RPMI7951 (cell line): ENCODE measurements at regions not wholly inside any gene's neighbourhood (a gene's known extent, or its start where the extent isn't known, plus 50 kb on each side); places are given as distances from the start of the nearest gene placed in this dataset.

Experiments used
- DNase-seq: peaks from one replicate; pipeline ENCODE4 v3.0.0-alpha.2; 2012; ENCODE audit warnings: low read depth

GRCh38 chr13:40168425-40169166, 497.8 kb downstream of the FOXO1 start:
- no peak for DNase-seq

DNA sequence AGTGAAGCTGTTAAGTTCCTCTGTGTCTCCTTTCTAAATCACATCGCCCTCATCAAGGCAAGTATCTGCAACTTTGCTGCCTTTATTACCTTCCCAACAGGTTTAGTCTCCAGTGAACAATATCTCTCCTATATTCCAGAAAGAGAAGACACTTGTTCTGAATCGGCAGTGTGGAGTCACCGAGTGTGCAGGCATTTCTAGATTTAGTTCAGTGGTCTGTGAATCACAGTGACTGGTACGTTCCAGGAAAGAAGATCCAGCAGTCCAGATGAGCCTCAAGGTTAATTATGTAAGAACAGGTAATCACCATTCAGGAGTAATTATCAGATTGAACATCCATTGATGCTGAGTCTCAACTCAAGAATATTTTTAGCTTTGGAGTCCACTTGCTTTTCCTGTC, 497.0 kb downstream of the FOXO1 start:
- DNase-seq = no peak

GRCh38 chr13:40170091-40170490, 496.4 kb downstream of the FOXO1 start:
- no peak for DNase-seq

DNA sequence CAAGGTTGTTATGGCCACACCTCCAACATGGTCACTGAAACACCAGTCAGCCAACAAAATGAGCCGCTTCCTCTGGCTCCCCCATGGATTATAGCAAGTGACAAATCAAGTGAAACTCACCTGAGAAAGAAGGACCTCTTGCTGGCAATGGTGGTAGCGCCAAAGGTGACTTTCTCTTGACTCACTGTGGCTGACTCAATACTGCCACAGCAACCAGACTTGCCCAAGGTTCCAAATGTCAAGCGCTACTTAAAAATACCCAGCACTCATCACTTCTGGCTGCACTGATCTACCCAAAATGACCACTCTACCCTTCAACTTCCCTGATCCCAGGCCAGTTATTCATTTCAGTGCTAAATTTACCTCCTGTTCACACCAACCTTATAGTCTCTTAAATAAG, 495.5 kb downstream of the FOXO1 start:
- DNase-seq = no peak

DNA sequence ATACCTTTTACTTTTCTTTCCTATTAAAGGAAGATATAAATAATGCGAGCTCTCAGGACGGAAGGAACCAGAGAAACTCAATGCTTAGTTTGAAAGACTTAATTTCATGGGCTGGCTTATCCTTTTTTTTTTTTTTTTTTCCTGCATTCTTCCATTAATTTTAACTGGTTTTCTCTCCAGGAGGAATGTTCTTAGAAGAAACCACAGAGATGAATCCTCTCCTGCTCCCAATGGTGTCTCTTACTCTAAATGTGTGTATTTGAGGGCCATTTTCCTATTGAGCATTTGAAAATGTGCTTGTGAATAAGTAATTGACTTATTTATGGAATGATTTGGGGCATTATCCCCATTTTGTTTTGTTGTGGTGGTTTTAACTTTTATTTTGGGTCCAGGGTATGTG, 494.9 kb downstream of the FOXO1 start:
- no peak for DNase-seq

DNA sequence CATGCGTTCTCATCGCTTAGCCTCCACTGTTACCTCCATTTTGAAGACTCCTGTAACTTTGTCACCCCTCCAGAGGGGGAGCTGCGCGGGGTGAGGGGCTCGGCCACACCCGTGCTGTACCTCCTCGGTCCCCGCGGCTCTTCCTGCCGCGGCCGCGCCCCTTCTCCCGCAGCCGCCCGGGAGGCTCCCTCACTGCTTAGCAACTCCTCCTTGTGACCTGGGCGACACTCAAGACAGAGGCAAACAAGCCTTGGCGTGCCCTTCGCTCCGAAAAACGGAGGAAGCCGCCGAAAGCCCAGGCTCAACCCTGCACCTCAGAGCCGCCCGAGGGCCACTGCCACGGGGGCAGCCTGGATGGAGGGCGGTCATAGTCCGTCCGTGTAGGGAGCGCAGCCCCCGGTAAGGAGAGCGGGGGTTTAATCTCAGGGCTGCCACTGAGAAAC, 494.3 kb downstream of the FOXO1 start:
- no peak for DNase-seq

- no peak for DNase-seq
Observed at GRCh38 chr13:40172878-40173277, 493.6 kb downstream of the FOXO1 start.

GRCh38 chr13:40175639-40176038, 490.8 kb downstream of the FOXO1 start:
- no peak for DNase-seq

DNA sequence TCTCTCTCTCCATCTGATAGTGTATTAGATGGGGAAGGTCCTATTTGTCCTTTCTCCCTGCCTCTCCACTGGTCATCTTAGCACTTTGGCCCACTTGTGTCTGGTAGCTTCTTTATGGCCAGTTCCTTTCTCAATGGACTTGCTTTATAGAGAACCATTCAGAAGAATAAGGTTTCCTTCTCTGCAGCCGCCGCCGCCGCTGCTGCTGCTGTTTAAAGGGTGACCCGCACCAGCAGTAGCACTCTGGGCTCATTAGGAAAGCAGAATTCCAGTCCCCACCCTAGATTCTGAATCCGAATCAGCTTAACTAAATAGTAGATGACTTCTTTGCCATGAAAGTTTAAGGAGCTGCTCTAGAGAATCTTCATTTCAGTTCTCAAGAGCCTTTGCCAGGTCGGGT, 490.2 kb downstream of the FOXO1 start:
- no peak for DNase-seq

- no peak for DNase-seq
Observed at GRCh38 chr13:40178130-40178529, 488.3 kb downstream of the FOXO1 start.

DNA sequence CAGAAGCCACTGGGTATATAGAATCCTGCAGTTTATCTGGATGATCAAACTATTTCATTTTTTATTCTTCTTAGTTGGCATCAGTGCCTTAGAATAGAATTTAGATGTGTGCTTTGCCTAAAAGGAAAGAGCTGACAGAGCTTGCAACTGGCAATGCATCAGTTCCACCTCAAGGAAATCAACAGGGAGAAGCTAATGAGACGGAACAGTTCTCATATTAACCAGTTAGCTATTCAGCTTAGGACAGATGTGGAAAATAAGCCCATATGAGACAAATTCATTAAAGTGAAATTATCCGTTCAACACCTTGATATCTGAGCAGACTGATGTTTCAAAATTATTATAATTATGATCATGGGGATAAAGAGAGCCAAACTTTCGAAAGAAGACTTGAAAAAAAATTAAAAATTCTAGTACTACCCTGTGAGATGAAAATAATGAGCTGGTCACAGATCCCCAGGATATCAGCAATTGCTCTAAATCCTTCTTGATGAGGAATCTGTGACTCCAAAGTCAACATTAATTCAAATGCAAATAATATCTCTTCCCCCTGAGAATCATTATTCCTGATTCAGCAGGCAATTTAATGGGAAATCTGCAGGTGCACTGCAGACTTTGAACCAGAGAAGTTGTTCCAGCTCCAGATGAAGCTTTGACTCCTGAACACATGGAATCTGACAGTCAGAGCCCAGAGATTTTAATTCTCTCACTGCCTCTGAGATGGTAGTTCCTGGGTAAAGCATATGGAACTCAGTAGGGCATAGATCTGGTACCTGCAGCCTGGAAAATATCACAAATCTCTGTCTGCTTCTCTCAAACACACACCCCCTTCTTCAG, 486.8 kb downstream of the FOXO1 start:
- DNase-seq = no peak

DNA sequence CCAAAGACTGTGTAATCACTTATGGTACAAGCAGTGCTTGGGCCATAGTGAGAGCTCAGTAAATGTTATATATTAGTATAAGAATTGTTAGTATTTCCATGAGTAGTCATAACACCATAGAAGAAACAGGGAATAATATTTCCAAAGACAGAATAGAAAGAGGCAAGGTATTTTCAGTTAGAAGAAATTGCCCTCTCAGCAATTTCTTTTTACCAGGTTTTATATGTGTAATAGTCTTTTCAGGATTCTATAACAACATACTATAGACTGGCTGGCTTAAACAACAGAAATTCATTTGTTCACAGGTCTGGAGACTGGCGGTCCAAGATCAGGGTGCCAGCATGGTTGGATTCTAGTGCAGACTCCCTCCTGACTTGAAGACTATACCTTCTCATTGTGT, 485.7 kb downstream of the FOXO1 start:
- no peak for DNase-seq

DNA sequence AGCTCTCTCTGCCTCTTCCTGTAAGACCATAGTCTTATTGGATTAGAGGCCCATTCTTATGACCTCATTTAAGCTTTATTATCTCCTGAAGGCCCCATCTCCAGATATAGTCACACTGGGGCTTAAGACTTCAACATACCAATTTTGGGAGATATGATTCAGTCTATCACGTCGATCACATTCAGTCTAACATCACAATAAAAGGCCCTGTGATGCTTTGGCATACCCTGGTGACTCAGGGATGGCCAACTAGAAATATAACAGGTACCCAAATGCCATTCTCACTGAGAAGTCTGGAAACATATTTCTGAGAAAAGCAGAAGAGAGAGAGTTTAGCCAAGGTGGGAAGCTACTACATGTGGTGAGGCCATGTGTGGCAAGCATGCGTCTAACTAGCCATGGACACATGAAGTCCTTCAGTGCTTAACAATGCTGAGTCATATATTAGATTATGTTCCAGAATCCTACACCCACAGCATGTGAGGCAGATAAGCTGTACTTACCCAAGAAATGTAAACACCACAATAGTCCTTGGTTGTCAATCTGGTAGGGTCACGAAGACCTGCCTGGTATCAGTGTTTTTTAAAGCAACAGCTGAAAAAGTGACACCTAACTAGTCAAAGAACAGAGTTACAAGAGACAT, 485.1 kb downstream of the FOXO1 start:
- peak; percentile 56 for DNase-seq

- no peak for DNase-seq
Observed at GRCh38 chr13:40182591-40182990, 483.9 kb downstream of the FOXO1 start.

DNA sequence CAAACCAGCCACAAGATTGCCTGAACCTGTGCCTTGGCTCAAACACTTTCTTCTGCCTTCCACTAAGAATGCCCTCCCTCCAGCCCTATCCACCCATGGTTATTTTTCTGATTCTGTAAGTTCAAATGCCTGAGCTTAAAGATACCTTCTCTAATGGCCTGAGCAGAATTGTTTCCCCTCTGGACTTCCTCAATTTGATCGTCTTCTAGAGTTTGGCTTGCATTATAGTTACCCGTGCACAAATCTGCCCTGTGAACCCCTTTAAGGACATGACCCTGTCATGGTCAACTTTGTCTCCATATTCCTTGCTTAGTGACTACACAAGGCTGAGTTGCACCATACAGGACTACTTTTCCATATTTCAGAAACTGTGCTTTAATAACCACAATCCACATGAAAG, 481.0 kb downstream of the FOXO1 start:
- DNase-seq = no peak

- no peak for DNase-seq
Observed at GRCh38 chr13:40186041-40186440, 480.4 kb downstream of the FOXO1 start.

GRCh38 chr13:40186626-40187323, 479.7 kb downstream of the FOXO1 start:
- no peak for DNase-seq

DNA sequence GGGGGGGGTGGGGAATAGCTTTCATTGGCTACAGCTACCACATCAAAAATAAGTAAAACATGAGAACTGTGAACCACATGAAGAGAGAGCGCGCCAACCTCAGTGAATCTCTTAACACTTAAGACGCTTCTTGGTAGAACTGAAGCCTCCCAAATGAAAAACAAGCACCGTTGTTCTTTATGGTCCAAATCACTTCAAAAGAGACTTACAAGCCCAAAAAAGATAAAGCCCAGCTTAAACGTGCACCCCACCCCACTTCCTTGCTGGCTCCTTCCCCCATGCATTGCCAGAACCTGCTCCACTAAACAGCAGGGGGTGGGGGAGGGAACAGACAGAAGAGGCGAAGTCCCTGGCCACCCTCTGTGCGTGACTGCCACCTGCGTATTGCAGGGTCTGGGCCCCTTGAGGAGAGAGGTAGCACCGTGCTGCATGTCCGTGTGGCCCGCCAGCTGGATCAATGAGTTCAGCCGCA, 479.1 kb downstream of the FOXO1 start:
- DNase-seq = no peak

- DNase-seq = no peak
Observed at GRCh38 chr13:40187841-40188591, 478.4 kb downstream of the FOXO1 start.

GRCh38 chr13:40189426-40189825, 477.0 kb downstream of the FOXO1 start:
- no peak for DNase-seq
